ENCODE measurements at regions not wholly inside any gene's neighbourhood (a gene's known extent, or its start where the extent isn't known, plus 50 kb on each side); places are given as distances from the start of the nearest gene placed in this dataset.
A peak's percentile ranks its signal among the peaks of the same experiment; 100 is the strongest.

GRCh38 chr16:7938175-7938574 is 605.5 kb downstream of the RBFOX1 start:
- Histone ChIP-seq H3K27ac (replicated peaks) (no peak overlapping the region), H3K4me3 (no peak overlapping the region), H3K9me3 (replicated peaks) (no peaks in the 10 kb centered on the region), H3K4me1 (no peaks in the 10 kb centered on the region), H3K36me3 (no peaks in the 10 kb centered on the region), H3K27me3 (ENCODE audit: low read depth) (peaks cover 11% of the 10 kb centered on the region)
- no peak for TF ChIP-seq CTCF (IDR thresholded peaks at IDR 0.05; ENCODE audit: borderline replicate concordance)
- intact Hi-C loops (cut with micrococcal nuclease): no loop called here
- DNase-seq: no peak

- intact Hi-C loops (cut with micrococcal nuclease): no loop called here
- H3K36me3 ChIP-seq: no peaks in the 10 kb centered on the region
- no peak overlapping the region for H3K4me3 ChIP-seq
- H3K9me3 ChIP-seq (replicated peaks): no peaks in the 10 kb centered on the region
- no peaks in the 10 kb centered on the region for H3K4me1 ChIP-seq
- H3K27me3 ChIP-seq (ENCODE audit: low read depth): peaks cover 6% of the 10 kb centered on the region
- no peak overlapping the region for H3K27ac ChIP-seq (replicated peaks)
- peak; percentile 41 for TF ChIP-seq CTCF (IDR thresholded peaks at IDR 0.05; ENCODE audit: borderline replicate concordance)
- DNase-seq: no peak
Measured at GRCh38 chr16:7921345-7921744, 588.7 kb downstream of the RBFOX1 start.

GRCh38 chr16:7919782-7920181 is 587.1 kb downstream of the RBFOX1 start:
- Histone ChIP-seq H3K4me1 (no peaks in the 10 kb centered on the region), H3K36me3 (no peaks in the 10 kb centered on the region)

GRCh38 chr16:7914748-7915147 is 582.1 kb downstream of the RBFOX1 start:
- DNase-seq: no peak
- Histone ChIP-seq H3K27me3 (ENCODE audit: low read depth) (no peaks in the 10 kb centered on the region), H3K36me3 (no peaks in the 10 kb centered on the region), H3K9me3 (replicated peaks) (no peaks in the 10 kb centered on the region), H3K4me1 (no peaks in the 10 kb centered on the region), H3K4me3 (no peak overlapping the region), H3K27ac (replicated peaks) (no peak overlapping the region)
- intact Hi-C loops (cut with micrococcal nuclease): no loop called here
- TF ChIP-seq CTCF (IDR thresholded peaks at IDR 0.05; ENCODE audit: borderline replicate concordance): no peak

More at GRCh38 chr16:7919782-7920181, 587.1 kb downstream of the RBFOX1 start:
- DNase-seq: no peak
- Histone ChIP-seq H3K9me3 (replicated peaks) (no peaks in the 10 kb centered on the region), H3K4me3 (no peak overlapping the region), H3K27me3 (ENCODE audit: low read depth) (peaks cover 6% of the 10 kb centered on the region), H3K27ac (replicated peaks) (no peak overlapping the region)
- intact Hi-C loops (cut with micrococcal nuclease): no loop called here
- no peak for TF ChIP-seq CTCF (IDR thresholded peaks at IDR 0.05; ENCODE audit: borderline replicate concordance)

GRCh38 chr16:7912132-7912531 is 579.5 kb downstream of the RBFOX1 start:
- intact Hi-C loops (cut with micrococcal nuclease): no loop called here
- no peak for TF ChIP-seq CTCF (IDR thresholded peaks at IDR 0.05; ENCODE audit: borderline replicate concordance)
- Histone ChIP-seq H3K4me3 (no peak overlapping the region), H3K9me3 (replicated peaks) (no peaks in the 10 kb centered on the region), H3K27me3 (ENCODE audit: low read depth) (no peaks in the 10 kb centered on the region), H3K4me1 (no peaks in the 10 kb centered on the region), H3K27ac (replicated peaks) (no peak overlapping the region), H3K36me3 (no peaks in the 10 kb centered on the region)
- DNase-seq: no peak

GRCh38 chr16:7910116-7910515 is 577.5 kb downstream of the RBFOX1 start:
- no peak for TF ChIP-seq CTCF (IDR thresholded peaks at IDR 0.05; ENCODE audit: borderline replicate concordance)
- intact Hi-C loops (cut with micrococcal nuclease): no loop called here

More at GRCh38 chr16:7910116-7910515, 577.5 kb downstream of the RBFOX1 start:
- no peaks in the 10 kb centered on the region for H3K9me3 ChIP-seq (replicated peaks)
- H3K27me3 ChIP-seq (ENCODE audit: low read depth): no peaks in the 10 kb centered on the region
- H3K36me3 ChIP-seq: no peaks in the 10 kb centered on the region
- DNase-seq: no peak
- no peak overlapping the region for H3K27ac ChIP-seq (replicated peaks)
- no peak overlapping the region for H3K4me3 ChIP-seq
- no peaks in the 10 kb centered on the region for H3K4me1 ChIP-seq
